HG02870 (cell line): ENCODE measurements at regions not wholly inside any gene's neighbourhood (a gene's known extent, or its start where the extent isn't known, plus 50 kb on each side); places are given as distances from the start of the nearest gene placed in this dataset.

Experiments
- ATAC-seq: cut with Tn5 transposase; IDR thresholded peaks from one replicate; pipeline ENCODE4 v1.9.1; 2021; ENCODE audit warnings: mild to moderate bottlenecking, moderate library complexity; ENCODE audit not compliant: unreplicated experiment

DNA sequence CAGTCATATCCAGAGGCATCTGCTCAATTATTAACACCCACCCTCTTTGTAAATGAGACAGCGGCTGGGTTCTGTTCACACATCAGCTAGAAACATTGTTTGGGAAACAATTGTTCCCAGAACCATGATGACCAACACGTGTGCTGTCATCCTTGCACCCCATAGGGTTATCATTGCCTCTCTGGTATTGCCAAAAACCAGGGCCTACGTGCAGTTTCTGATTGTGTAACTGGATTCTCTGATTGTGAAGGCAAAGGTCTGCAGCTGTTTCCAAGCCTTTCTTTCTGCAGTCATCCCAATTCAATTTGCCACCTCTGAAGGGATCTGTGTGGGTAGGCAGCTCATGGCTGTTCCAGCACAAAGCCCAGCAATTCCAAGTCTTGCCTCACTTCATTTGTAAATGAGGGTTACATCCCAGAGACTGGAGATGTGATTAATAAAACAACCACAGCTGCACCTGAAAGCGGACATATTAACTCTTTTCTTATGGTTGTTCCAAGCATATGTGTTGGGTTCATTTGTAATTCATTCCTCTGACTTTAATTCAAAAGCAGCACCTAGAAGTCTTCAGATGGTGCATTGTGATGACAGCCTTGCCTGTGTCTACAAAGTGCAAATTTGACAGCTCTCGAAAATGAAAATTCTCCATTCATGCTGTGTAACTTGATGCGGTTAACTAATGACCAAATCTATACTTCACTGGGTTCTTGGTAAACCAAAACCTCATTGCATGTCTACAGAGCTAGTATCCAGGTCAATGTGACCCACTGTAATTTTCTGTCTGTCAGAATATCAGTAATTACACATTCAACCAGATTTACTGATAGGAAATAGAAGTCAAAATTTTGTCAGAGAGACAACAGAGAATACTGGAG, 66.6 kb downstream of the YIPF5 start:
- ATAC-seq, result peak; percentile 88

DNA sequence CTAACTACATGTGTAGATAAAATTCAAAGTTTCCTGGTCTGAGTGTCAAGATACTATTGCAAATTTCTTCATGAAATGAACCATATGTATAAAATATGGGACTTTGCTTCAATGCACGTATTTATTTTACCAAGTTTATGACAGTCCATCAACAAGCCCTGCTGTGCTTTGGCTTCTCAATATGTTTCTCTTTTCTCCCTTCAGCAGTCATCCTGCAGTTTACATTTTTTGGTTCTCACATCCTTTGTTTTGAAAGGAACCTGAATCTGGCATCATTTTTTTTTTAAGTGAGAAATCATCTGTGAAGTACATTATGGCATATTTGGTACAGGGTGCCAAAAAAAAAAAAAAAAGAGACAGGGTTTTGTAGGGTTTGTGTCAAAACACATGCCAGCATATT, 65.1 kb downstream of the YIPF5 start:
- no peak for ATAC-seq

DNA sequence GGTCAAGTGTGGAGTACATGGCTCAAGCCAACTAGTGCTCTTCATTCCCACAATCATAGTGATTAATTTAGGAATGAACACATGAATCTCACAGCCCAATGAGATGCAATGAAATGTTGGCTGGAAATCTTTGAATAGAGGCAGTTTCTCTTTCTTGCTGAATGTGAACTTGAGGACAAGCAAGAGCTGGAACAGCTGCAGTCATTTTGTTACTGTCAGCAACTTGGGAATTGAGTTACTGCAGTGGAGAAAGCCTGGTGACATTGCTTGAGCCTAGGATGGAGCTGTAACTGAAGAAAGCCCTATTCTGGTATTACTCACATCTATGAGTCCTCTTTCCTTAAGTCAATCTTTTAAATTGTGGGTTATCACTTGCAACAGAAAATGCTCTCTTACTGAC, 62.3 kb downstream of the YIPF5 start:
- no peak for ATAC-seq
